H9 (cell line): ENCODE measurements at regions not wholly inside any gene's neighbourhood (a gene's known extent, or its start where the extent isn't known, plus 50 kb on each side); places are given as distances from the start of the nearest gene placed in this dataset.

Source experiments
- DNase-seq: peaks from one replicate; pipeline ENCODE4 v3.0.0-alpha.2; 2017
- H2AFZ ChIP-seq: one replicate; pipeline ENCODE4 v1.6.1; 2013; ENCODE audit warnings: mild to moderate bottlenecking, low read length, control low read depth, moderate library complexity
- H2AK5ac ChIP-seq: 2 replicates; pipeline ENCODE4 v1.6.1; 2013; ENCODE audit warnings: low read length, control low read depth, mixed read lengths; ENCODE audit not compliant: insufficient read length
- H2BK120ac ChIP-seq: one replicate; pipeline ENCODE4 v1.6.1; 2013; ENCODE audit warnings: low read depth, mild to moderate bottlenecking, low read length, control low read depth, inconsistent platforms; ENCODE audit not compliant: poor library complexity, severe bottlenecking
- H2BK12ac ChIP-seq: 2 replicates; pipeline ENCODE4 v1.6.1; 2013; ENCODE audit warnings: low read length, control low read depth, mixed read lengths, low read depth; ENCODE audit not compliant: insufficient read length
- H2BK15ac ChIP-seq: 2 replicates; pipeline ENCODE4 v1.6.1; 2013; ENCODE audit warnings: low read depth, low read length, control low read depth
- H2BK20ac ChIP-seq: one replicate; pipeline ENCODE4 v1.6.1; 2013; ENCODE audit warnings: low read depth, mild to moderate bottlenecking, low read length, control low read depth, inconsistent platforms; ENCODE audit not compliant: poor library complexity, severe bottlenecking
- H2BK5ac ChIP-seq: 2 replicates; pipeline ENCODE4 v1.6.1; 2013; ENCODE audit warnings: low read length, control low read depth, mixed read lengths; ENCODE audit not compliant: insufficient read length
- H3K14ac ChIP-seq: 2 replicates; pipeline ENCODE4 v1.6.1; 2013; ENCODE audit warnings: low read length, control low read depth; ENCODE audit not compliant: insufficient read depth
- H3K18ac ChIP-seq: 2 replicates; pipeline ENCODE4 v1.6.1; 2013; ENCODE audit warnings: low read depth, mild to moderate bottlenecking, mixed read lengths, low read length, control low read depth; ENCODE audit not compliant: insufficient read length
- H3K23ac ChIP-seq: 2 replicates; pipeline ENCODE4 v1.6.1; 2013; ENCODE audit warnings: low read length, control low read depth, mixed read lengths, low read depth; ENCODE audit not compliant: insufficient read length
- H3K23me2 ChIP-seq: 2 replicates; pipeline ENCODE4 v1.6.1; 2013; ENCODE audit warnings: low read depth, mild to moderate bottlenecking, mixed read lengths, low read length, control low read depth; ENCODE audit not compliant: insufficient read length, poor library complexity, severe bottlenecking
- H3K27ac ChIP-seq: 2 replicates; pipeline ENCODE4 v1.5.1; 2013; ENCODE audit warnings: low read length, control low read depth, mixed read lengths, low read depth; ENCODE audit not compliant: insufficient read length
- H3K27me3 ChIP-seq: 2 replicates; pipeline ENCODE4 v1.6.1; 2013; ENCODE audit warnings: low read length, control low read depth, inconsistent platforms; ENCODE audit not compliant: insufficient read depth
- H3K4ac ChIP-seq: 2 replicates; pipeline ENCODE4 v1.6.1; 2013; ENCODE audit warnings: low read depth, mild to moderate bottlenecking, control low read depth, inconsistent platforms, low read length, moderate library complexity
- H3K4me1 ChIP-seq: 2 replicates; pipeline ENCODE4 v1.6.1; 2013; ENCODE audit warnings: low read length, control low read depth, inconsistent platforms; ENCODE audit not compliant: insufficient read depth
- H3K4me2 ChIP-seq: 2 replicates; pipeline ENCODE4 v1.6.1; 2013; ENCODE audit warnings: low read length, control low read depth, mixed read lengths; ENCODE audit not compliant: insufficient read length, insufficient read depth
- H3K56ac ChIP-seq: 2 replicates; pipeline ENCODE4 v1.6.1; 2013; ENCODE audit warnings: low read depth, mild to moderate bottlenecking, mixed read lengths, low read length, control low read depth; ENCODE audit not compliant: insufficient read length
- H3K79me1 ChIP-seq: 2 replicates; pipeline ENCODE4 v1.6.1; 2013; ENCODE audit warnings: low read depth, mild to moderate bottlenecking, moderate library complexity, low read length, control low read depth, inconsistent platforms; ENCODE audit not compliant: insufficient read depth, poor library complexity, severe bottlenecking
- H3K79me2 ChIP-seq: 2 replicates; pipeline ENCODE4 v1.6.1; 2013; ENCODE audit warnings: low read length, control low read depth, inconsistent platforms; ENCODE audit not compliant: insufficient read depth
- H3K9ac ChIP-seq: 2 replicates; pipeline ENCODE4 v1.6.1; 2013; ENCODE audit warnings: low read length, control low read depth, mixed read lengths; ENCODE audit not compliant: insufficient read length; ENCODE audit errors: extremely low read depth
- H3K9me3 ChIP-seq: one replicate; pipeline ENCODE4 v1.6.1; 2013; ENCODE audit warnings: low read depth, low read length, inconsistent platforms; ENCODE audit not compliant: control insufficient read depth
- H3T11ph ChIP-seq: one replicate; pipeline ENCODE4 v1.6.1; 2013; ENCODE audit warnings: mild to moderate bottlenecking, low read length, control low read depth, inconsistent platforms
- H4K20me1 ChIP-seq: one replicate; pipeline ENCODE4 v1.6.1; 2013; ENCODE audit not compliant: control insufficient read depth, insufficient read length, insufficient read depth
- H4K5ac ChIP-seq: 2 replicates; pipeline ENCODE4 v1.6.1; 2013; ENCODE audit warnings: low read depth, mild to moderate bottlenecking, mixed read lengths, low read length, control low read depth; ENCODE audit not compliant: insufficient read length
- H4K8ac ChIP-seq: replicated peaks from 2 replicates; pipeline ENCODE4 v1.6.1; 2013; ENCODE audit warnings: low read length, control low read depth, mixed read lengths, low read depth; ENCODE audit not compliant: insufficient read length
- H4K91ac ChIP-seq: 2 replicates; pipeline ENCODE4 v1.6.1; 2013; ENCODE audit warnings: low read depth, mild to moderate bottlenecking, moderate library complexity, mixed read lengths, low read length, control low read depth; ENCODE audit not compliant: insufficient read length
- H3K27ac Mint-ChIP-seq, 3 experiments: 2 replicates in 2 of 3; 3 replicates in 1 of 3; pipeline ENCODE4 v1.8.0; 2020 to 2021; ENCODE audit warnings: mixed read lengths in 3 of 3, mild to moderate bottlenecking in 1 of 3, moderate library complexity in 1 of 3
- H3K27me3 Mint-ChIP-seq: 2 replicates; pipeline ENCODE4 v1.8.0; 2021; ENCODE audit warnings: low read depth, mild to moderate bottlenecking, moderate library complexity, mixed read lengths
- H3K36me3 Mint-ChIP-seq, 3 experiments: 2 replicates in 2 of 3; 3 replicates in 1 of 3; pipeline ENCODE4 v1.8.0; 2020 to 2021; ENCODE audit warnings: low read depth in 3 of 3, mixed read lengths in 3 of 3; ENCODE audit not compliant: insufficient read depth in 1 of 3
- H3K4me1 Mint-ChIP-seq, 2 experiments: 2 replicates each; pipeline ENCODE4 v1.8.0; 2020; ENCODE audit warnings: mixed read lengths in 2 of 2
- H3K4me3 Mint-ChIP-seq, 2 experiments: 2 replicates in 1 of 2; 3 replicates in 1 of 2; pipeline ENCODE4 v1.8.0; 2020 to 2021; ENCODE audit warnings: mild to moderate bottlenecking in 2 of 2, mixed read lengths in 2 of 2, moderate library complexity in 1 of 2
- H3K9me3 Mint-ChIP-seq, 2 experiments: 2 replicates in 1 of 2; 3 replicates in 1 of 2; pipeline ENCODE4 v1.8.0; 2020; ENCODE audit warnings: mild to moderate bottlenecking in 2 of 2, mixed read lengths in 2 of 2, moderate library complexity in 1 of 2
- WGBS: extraction: QIAGEN DNeasy Blood & Tissue Kit; methylation state at CpG from one replicate; pipeline ENCODE4 v1.1.7; 2013; ENCODE audit warnings: missing lambda C conversion rate, low lambda C conversion rate, mixed read lengths; ENCODE audit not compliant: insufficient read length; ENCODE audit errors: extremely low coverage; 5-methylcytosine and 5-hydroxymethylcytosine counted together
- TF ChIP-seq, protein P1 (sequence below): fragments of 200-600 bp; sonication (generic); conservative IDR thresholded peaks from 3 replicates; pipeline ENCODE4 v1.8.0; 2021; ENCODE audit warnings: antibody characterized with exemption, mild to moderate bottlenecking

DNA sequence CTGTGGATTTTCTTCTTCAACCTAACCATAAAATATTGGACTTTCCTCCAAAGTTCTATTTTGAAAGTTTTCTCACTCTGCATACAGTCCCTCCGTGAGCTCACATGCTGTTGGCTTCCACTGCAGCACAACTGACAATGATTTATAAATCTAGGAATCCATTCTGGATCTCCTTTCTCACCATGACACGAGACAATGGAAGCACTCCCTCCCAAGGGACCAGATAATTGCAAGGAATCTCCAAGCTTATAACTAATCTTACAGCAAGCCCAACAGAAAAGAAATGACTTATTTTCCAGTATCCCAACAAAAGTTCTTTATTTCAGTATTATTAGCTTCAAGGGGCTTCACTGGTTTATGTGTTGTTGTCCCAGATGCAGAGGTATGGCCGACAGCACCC, 729.0 kb downstream of the RFPL4B start:
- no peaks in the 10 kb centered on the region for H3K36me3 Mint-ChIP-seq
- H3K27me3 Mint-ChIP-seq = no peaks in the 10 kb centered on the region
- Histone ChIP-seq H3K14ac (no peak overlapping the region), H3K79me2 (no peaks in the 10 kb centered on the region), H4K91ac (no peak overlapping the region), H2BK120ac (no peak overlapping the region), H3K4me1 (no peaks in the 10 kb centered on the region), H3K27me3 (no peaks in the 10 kb centered on the region), H3K4me2 (no peak overlapping the region), H4K5ac (no peak overlapping the region), H3K9me3 (no peaks in the 10 kb centered on the region), H3K27ac (no peak overlapping the region), H3K18ac (no peak overlapping the region), H2BK15ac (no peak overlapping the region), H3T11ph (no peak overlapping the region), H3K79me1 (no peaks in the 10 kb centered on the region), H4K8ac (no peak overlapping the region), H3K23ac (no peak overlapping the region), H3K4ac (no peak overlapping the region), H2BK5ac (no peak overlapping the region), H3K23me2 (no peaks in the 10 kb centered on the region), H2BK20ac (no peak overlapping the region), H2AFZ (no peak overlapping the region), H3K9ac (no peak overlapping the region), H3K56ac (no peak overlapping the region), H2BK12ac (no peak overlapping the region), H4K20me1 (no peaks in the 10 kb centered on the region), H2AK5ac (no peak overlapping the region)
- no peaks in the 10 kb centered on the region for H3K4me1 Mint-ChIP-seq
- no CpG with 5 or more reads among the region's 3 CpGs for WGBS
- TF ChIP-seq, protein P1, sequence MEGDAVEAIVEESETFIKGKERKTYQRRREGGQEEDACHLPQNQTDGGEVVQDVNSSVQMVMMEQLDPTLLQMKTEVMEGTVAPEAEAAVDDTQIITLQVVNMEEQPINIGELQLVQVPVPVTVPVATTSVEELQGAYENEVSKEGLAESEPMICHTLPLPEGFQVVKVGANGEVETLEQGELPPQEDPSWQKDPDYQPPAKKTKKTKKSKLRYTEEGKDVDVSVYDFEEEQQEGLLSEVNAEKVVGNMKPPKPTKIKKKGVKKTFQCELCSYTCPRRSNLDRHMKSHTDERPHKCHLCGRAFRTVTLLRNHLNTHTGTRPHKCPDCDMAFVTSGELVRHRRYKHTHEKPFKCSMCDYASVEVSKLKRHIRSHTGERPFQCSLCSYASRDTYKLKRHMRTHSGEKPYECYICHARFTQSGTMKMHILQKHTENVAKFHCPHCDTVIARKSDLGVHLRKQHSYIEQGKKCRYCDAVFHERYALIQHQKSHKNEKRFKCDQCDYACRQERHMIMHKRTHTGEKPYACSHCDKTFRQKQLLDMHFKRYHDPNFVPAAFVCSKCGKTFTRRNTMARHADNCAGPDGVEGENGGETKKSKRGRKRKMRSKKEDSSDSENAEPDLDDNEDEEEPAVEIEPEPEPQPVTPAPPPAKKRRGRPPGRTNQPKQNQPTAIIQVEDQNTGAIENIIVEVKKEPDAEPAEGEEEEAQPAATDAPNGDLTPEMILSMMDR = no peak
- H3K9me3 Mint-ChIP-seq = no peaks in the 10 kb centered on the region
- H3K4me3 Mint-ChIP-seq = no peak overlapping the region
- DNase-seq = no peak
- no peak overlapping the region; a peak in 2 of 7 replicates for H3K27ac Mint-ChIP-seq
